ENCODE measurements at regions not wholly inside any gene's neighbourhood (a gene's known extent, or its start where the extent isn't known, plus 50 kb on each side); places are given as distances from the start of the nearest gene placed in this dataset.

DNA sequence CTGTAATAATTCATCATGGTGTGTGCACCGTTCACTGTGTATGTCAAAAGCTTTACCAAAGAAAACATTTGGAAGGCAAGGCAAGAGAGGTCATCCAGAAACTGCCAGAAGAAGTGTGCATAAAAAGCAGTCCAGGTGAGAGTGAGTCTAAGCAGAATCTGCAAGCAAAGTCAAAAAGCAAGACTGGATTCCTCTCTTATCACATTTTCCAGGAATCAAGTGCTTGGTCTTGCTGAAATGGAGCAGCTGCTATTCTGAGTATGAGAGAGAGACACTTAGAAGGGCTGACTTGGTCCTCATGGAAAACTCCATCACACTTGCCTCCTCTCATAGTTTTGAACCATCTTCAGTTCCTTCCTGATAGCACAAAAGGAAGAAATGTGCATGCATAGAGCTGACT lies 231.3 kb downstream of the ANAPC1 start:
- DNase-seq (ENCODE audit: low read depth), result no peak

- DNase-seq (ENCODE audit: low read depth), result no peak
Observed at GRCh38 chr2:111653103-111653624, 230.8 kb downstream of the ANAPC1 start.

- no peak for DNase-seq (ENCODE audit: low read depth)
Observed at GRCh38 chr2:111653913-111654312, 230.1 kb downstream of the ANAPC1 start.

DNA sequence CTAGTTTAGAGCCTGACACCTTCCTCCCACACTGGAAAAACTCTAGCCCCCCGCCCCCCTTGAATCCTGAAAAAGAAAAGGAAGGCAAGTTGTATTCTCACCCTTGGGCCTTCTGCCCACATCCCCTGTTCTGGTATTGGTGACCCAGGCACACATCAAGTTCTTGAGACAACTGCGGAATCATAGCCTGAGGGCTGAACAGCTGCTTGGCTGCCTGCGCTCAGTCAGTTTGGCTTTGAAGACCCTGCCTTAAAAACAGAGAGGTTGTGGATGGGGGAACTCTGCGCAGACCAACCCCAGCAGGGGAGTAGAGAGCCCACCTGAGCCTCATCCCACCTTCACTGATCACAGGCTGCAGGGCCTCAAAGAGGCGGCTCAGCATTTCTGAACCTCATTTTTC lies 229.2 kb downstream of the ANAPC1 start:
- no peak for DNase-seq (ENCODE audit: low read depth)

GRCh38 chr2:111656436-111656835 lies 227.6 kb downstream of the ANAPC1 start:
- no peak for DNase-seq (ENCODE audit: low read depth)

DNA sequence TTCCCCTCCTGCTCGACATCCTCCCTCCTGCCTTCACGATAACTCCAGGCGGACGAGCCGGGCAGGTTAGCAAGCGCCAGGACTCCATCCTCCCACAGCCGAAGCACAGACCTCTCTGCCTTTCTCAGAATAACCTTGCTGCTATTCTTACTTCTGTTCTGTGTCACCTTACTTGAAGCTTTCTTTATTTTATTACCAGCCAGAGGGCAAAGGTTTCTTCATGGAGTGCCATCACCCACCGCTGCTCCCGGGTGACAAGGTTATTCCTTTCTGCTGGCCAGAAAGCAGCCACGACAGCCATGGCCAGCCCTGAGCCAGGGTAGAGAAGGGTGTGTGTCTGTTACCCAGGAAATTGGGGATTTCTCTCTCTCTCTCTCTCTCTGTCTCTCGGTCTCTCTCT lies 227.1 kb downstream of the ANAPC1 start:
- no peak for DNase-seq (ENCODE audit: low read depth)

- DNase-seq (ENCODE audit: low read depth), result no peak
Observed at GRCh38 chr2:111657351-111657975, 226.5 kb downstream of the ANAPC1 start.

- peak; percentile 86 for DNase-seq (ENCODE audit: low read depth)
Observed at GRCh38 chr2:111659361-111660333, 224.3 kb downstream of the ANAPC1 start.

- no peak for DNase-seq (ENCODE audit: low read depth)
Observed at GRCh38 chr2:111660811-111661210, 223.2 kb downstream of the ANAPC1 start.

DNA sequence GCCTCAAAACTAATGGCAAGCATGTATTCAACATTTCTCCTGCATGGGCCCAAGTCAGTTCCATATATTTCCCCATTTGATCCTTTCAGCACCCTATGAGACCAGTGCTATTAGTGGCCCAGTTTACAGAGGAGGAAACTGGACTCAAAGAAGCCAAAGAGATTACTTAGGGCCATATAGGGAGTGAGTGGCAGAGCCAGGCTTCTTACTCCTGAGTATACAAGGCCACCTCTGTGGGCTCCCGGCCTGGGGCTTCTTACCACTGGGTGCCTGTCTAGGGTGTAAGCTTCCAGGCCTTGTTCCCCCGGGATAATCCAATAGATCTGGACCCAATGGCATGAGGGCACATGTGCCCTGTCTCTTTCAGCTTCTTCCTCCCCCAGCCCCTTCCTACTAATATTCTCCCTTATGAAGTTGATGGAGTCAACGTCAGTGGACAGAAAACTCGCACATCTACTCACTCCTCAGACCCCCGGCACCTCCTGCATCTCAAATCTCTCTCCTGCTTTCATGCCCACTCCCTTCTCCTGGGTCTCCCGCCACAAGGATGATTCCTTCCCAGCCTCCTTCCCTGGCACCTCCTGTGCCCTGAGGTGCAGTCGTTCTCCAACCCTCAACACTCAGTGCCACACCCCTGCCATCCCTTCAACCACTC lies 222.6 kb downstream of the ANAPC1 start:
- DNase-seq (ENCODE audit: low read depth), result no peak

DNA sequence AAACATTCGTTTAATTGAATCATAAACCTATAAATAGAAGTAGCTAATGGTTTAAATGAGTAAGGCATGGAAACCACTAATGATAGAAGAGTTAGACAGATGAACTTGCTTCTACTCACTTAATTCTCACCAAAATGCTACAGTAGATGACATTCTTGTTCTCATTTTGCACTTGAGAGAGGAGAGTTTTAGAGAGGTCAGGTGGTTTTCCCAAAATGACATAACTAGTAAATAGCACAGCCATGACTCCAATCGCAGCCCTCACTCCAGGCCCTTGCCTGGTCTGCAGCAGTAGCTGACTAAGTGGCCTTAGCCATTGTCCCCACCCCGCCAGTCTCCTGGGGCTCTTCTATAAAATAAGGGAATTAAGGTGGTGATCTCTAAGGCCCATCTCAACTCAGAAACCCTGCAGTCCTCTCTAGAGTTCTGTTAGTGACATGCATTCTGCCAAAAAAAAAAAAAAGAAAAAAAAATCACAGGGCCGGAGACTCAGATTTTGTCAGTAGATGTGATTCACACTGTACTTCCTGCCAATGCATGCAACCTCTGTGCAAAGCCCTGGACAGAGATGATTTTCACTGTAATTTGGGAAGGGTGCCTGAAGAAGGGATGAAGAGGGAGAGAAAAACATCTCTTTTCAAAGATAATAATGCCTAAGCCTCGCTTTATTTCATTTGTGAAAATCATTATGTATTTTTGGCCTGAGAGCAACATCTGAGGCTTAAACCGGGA lies 221.8 kb downstream of the ANAPC1 start:
- peak; percentile 77 for DNase-seq (ENCODE audit: low read depth)

DNA sequence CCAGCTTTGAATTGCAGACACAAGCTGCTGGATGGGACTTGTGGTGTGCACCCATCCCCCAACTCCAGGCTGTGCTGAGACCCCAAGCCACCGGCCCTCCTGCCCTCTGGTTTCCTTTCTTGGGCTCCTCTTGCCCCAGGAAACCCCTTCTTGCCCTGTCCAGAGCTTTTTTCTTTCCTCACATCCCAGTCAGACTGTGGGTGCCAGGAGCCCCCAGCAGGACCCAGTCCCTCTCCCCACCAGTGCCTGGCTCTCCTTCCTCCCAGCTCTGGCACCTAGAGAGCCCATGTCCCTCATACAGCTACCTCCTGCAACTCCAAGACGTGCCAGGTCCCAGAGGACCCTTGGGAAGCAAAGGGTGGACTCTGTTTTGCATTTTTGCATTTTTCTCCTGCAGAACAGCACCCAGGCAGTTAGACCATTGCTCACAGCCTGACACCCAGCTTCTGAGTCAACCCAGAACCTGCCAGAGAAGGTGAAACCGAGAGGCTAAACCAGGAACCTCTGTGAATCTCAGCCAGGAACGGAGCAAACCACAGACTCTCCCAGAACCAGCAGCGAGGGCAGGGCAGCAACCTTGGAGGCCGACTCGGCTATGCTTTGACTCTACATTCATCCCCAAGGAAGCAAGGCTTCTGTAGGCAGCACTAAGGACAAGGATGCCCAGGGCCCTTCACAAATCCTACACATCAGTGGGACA lies 221.1 kb downstream of the ANAPC1 start:
- DNase-seq (ENCODE audit: low read depth), result no peak

DNA sequence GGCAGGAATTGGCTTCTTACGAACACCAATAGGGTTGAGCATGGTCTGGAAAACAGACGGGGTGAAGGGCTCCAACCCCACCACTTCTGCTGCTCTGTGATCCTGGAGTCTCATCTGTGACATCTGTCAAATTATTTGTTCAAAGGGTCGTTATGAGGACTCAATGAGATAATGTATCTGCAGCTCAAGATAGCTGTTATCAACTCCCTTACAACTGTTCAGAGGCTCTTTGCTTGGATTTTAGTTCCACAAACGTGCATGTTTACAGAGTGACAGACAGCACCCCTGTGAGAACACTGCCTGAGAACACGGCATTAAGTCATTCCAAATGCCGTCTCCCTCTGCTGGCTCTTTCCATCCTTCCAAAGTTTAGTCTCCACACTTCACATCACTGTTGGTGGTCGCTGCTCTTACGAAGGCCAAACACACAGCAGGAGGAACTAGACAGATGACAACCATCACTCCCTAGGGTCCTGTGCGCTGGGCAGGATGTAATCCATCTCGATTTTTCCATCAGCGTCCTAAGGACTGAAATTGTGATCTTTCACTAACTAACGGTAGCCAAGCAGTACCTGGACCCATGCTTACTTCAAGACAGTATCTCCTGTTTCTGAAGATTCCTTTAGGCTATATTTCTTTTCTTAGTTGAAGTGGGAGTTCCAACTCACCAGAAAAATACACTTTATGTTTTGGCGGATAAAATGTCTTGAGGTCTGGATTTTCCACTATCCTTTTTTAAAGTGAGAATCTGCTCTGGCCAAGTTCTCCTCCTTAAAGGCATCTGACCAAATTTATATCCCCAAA lies 220.3 kb downstream of the ANAPC1 start:
- no peak for DNase-seq (ENCODE audit: low read depth)

GRCh38 chr2:111664275-111664850 lies 219.6 kb downstream of the ANAPC1 start:
- DNase-seq (ENCODE audit: low read depth), result no peak

DNA sequence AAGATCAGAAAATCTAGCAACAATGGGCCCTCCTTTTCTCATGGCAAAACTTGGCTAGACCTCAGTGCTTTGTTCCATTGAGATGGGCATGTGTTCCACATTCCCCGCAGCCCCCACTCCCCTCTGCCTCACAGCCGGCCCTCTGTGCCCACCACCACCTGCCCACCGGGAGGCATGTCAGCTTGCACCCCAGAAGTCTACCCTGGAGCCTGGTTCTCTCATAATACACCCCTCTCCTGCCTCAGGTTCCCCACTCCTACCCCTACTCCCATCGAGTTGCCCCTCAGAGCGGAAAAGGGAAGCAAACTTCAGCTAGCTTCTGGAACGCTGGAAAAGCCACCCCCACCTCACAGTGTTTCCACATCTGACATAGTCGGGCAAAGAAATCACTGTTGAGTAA lies 219.0 kb downstream of the ANAPC1 start:
- DNase-seq (ENCODE audit: low read depth), result no peak

GRCh38 chr2:111665551-111666116 lies 218.4 kb downstream of the ANAPC1 start:
- DNase-seq (ENCODE audit: low read depth), result no peak

- no peak for DNase-seq (ENCODE audit: low read depth)
Observed at GRCh38 chr2:111666160-111666559, 217.8 kb downstream of the ANAPC1 start.

DNA sequence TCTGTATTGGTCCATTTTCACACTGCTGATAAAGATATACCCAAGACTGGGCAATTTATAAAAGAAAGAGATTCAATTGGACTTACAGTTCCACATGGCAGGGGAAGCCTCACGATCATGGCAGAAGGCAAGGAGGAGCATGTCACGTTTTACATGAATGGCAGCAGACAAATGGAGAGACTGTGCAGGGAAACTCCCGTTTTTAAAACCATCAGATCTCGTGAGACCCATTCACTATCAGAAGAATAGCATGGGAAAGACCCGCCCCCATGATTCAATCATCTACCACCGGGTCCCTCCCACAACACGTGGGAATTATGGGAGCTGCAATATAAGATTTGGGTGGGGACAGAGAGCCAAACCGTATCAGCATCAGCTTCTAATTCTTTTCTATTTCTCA lies 217.0 kb downstream of the ANAPC1 start:
- no peak for DNase-seq (ENCODE audit: low read depth)

DNA sequence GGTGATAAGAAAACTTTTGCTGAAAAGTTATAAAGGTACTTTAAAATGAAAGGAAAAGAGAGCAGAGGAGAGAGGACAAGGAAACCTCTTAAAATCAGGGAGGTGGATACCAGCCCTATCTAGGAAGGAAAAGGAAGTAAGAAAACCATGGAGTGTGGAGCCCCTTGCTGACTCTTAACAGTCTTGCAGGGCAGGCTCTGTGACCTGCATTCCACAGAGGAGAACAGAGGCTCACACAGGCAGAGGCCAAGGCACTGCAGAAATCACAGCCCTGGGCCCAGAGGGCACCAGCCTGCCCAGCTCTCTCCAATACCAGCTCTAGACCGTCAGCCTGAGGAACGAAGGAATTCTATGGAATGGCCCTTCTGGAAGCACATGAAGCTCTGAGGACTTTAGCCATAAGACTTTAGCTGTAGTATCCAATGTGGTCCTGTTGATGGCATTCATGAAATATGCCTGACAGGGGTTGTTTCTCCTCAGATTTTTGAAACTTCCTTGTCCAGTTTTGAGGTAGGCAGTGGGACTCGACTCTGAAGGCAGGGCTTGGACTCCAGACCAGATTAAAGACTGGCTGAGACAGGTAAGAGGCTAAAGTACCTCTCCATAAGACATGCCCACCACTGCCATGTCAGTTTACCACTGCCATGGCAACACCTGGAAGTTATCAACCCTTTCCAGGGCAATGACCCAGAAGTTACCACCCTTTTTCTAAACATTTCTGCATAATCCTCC lies 216.3 kb downstream of the ANAPC1 start:
- peak; percentile 67 for DNase-seq (ENCODE audit: low read depth)

All from stromal cell of bone marrow (primary cell).